Peyer's patch (tissue), 4 donors: ENCODE measurements at regions not wholly inside any gene's neighbourhood (a gene's known extent, or its start where the extent isn't known, plus 50 kb on each side); places are given as distances from the start of the nearest gene placed in this dataset.

ENCODE experiments used
- DNase-seq, 3 donors: peaks; one replicate each; pipeline ENCODE4 v3.0.0-alpha.2; 2017 to 2019
- H3K27ac ChIP-seq, 4 donors: fragments of 200-600 bp; sonication (generic); one replicate each; pipeline ENCODE4 v1.5.1; 2016 to 2019
- H3K27me3 ChIP-seq, 2 donors: fragments of 200-600 bp; sonication (generic); one replicate each; pipeline ENCODE4 v1.5.1; 2019
- H3K36me3 ChIP-seq, 3 donors: fragments of 200-600 bp; sonication (generic); one replicate each; pipeline ENCODE4 v1.5.1; 2016 to 2019
- H3K4me1 ChIP-seq, 4 donors: fragments of 200-600 bp; sonication (generic); one replicate each; pipeline ENCODE4 v1.5.1; 2016 to 2019
- H3K4me3 ChIP-seq, 4 donors: fragments of 200-600 bp; sonication (generic); 1 replicate in 3 of 4; 2 replicates in 1 of 4; pipeline ENCODE4 v1.5.1; 2016 to 2019; ENCODE audit warnings: mild to moderate bottlenecking in 1 of 4
- H3K9me3 ChIP-seq, 4 donors: fragments of 200-600 bp; sonication (generic); one replicate each; pipeline ENCODE4 v1.5.1; 2016 to 2019; ENCODE audit warnings: mild to moderate bottlenecking in 1 of 4
- CTCF ChIP-seq, 6 experiments: fragments of 450-650 bp in 4 of 6; fragments of 200-600 bp in 2 of 6; sonication (generic) in 1 of 6; IDR thresholded peaks; one replicate each; pipeline ENCODE4 v1.5.1; 2017 to 2019; ENCODE audit warnings: antibody characterized with exemption in 6 of 6, mild to moderate bottlenecking in 3 of 6, moderate library complexity in 1 of 6
- POLR2A ChIP-seq, 2 donors: fragments of 450-650 bp; IDR thresholded peaks; one replicate each; pipeline ENCODE4 v1.5.1; 2017; ENCODE audit warnings: antibody characterized with exemption in 2 of 2, mild to moderate bottlenecking in 2 of 2, moderate library complexity in 2 of 2

GRCh38 chr2:16194530-16194929 lies 254.2 kb downstream of the MYCN start:
- H3K4me3 ChIP-seq = no peak overlapping the region
- no peak for DNase-seq
- no peak overlapping the region for H3K27ac ChIP-seq
- H3K27me3 ChIP-seq = no peaks in the 10 kb centered on the region
- no peaks in the 10 kb centered on the region for H3K9me3 ChIP-seq
- H3K4me1 ChIP-seq = peaks cover 0 to 6% (median 0%) of the 10 kb centered on the region in 4 donors
- H3K36me3 ChIP-seq = no peaks in the 10 kb centered on the region
- TF ChIP-seq POLR2A (IDR thresholded peaks at IDR 0.05) (no peak), CTCF (IDR thresholded peaks at IDR 0.05) (no peak)

DNA sequence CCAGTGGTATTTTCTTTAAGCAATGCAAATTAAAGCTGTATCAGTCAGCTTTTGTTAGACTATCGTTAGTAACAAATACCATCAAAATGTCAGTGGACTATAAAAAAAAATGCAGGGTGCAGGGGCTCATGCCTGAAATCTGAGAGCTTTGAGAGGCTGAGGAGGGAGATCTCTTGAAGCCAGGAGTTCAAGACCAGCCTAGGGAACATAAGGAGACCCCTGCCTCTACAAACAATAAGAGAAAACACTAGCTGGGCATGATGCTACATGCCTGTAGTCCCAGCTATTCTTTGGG lies 253.7 kb downstream of the MYCN start:
- Histone ChIP-seq H3K4me1 (peaks cover 0 to 6% (median 0%) of the 10 kb centered on the region in 4 donors), H3K4me3 (no peak overlapping the region), H3K36me3 (no peaks in the 10 kb centered on the region), H3K27ac (no peak overlapping the region), H3K27me3 (no peaks in the 10 kb centered on the region), H3K9me3 (no peaks in the 10 kb centered on the region)
- TF ChIP-seq POLR2A (IDR thresholded peaks at IDR 0.05) = no peak
- no peak for TF ChIP-seq CTCF (IDR thresholded peaks at IDR 0.05)
- DNase-seq = no peak

GRCh38 chr2:16192416-16193216 lies 252.3 kb downstream of the MYCN start:
- H3K9me3 ChIP-seq = no peaks in the 10 kb centered on the region
- no peaks in the 10 kb centered on the region for H3K27me3 ChIP-seq
- H3K4me1 ChIP-seq = peaks cover 0 to 5% (median 0%) of the 10 kb centered on the region in 4 donors
- no peaks in the 10 kb centered on the region for H3K36me3 ChIP-seq
- no peak for DNase-seq
- no peak overlapping the region for H3K27ac ChIP-seq
- no peak overlapping the region for H3K4me3 ChIP-seq
- no peak for TF ChIP-seq CTCF (IDR thresholded peaks at IDR 0.05)
- no peak for TF ChIP-seq POLR2A (IDR thresholded peaks at IDR 0.05)

- no peak for TF ChIP-seq CTCF (IDR thresholded peaks at IDR 0.05)
- no peak for TF ChIP-seq POLR2A (IDR thresholded peaks at IDR 0.05)
- Histone ChIP-seq H3K36me3 (no peaks in the 10 kb centered on the region), H3K27me3 (no peaks in the 10 kb centered on the region), H3K4me1 (no peaks in the 10 kb centered on the region), H3K27ac (no peak overlapping the region), H3K4me3 (no peak overlapping the region), H3K9me3 (no peaks in the 10 kb centered on the region)
- no peak for DNase-seq
Observed at GRCh38 chr2:16191431-16192200, 251.3 kb downstream of the MYCN start.

DNA sequence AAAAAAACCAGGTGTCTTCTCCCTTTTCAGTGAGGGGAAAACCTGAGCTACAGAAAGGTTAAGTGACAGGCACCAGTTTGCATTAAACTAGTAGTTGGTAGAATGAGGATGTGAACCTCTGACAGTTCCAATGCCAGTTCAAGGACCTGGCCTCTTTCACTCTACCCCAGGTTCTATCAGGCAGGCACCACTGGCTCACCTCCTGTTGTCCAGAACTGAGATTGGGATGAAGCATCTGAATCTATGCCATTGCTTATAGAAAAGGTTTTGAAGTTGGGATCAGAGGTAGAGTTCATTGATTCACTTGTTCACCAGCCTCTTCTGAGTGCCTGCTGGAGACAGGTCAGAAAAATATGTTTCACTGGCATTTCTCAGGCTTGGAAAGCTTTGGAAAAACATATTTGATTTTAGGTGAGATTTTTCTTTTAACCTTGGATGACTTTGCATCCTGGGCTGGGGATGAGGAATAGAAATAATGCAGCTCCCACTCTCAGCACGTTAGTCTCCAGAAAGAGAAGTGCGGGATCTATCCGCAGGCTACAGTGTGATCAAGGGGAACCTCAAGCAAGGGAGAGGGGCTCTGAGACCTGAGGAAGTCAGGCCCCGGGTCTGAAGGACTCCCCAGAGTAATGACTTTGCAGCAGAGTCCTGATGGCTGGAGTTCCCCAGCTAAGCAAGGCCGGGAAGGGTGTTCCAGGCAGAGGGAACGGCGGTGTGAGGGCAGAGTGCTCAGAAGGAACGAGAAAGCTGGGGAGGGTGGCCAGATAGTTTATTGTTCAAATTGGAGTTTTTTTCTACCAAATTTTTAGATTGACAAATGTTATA lies 250.3 kb downstream of the MYCN start:
- Histone ChIP-seq H3K36me3 (no peaks in the 10 kb centered on the region), H3K4me3 (no peak overlapping the region), H3K27me3 (no peaks in the 10 kb centered on the region), H3K9me3 (no peaks in the 10 kb centered on the region), H3K27ac (peak overlapping the region in 1 of 4 donors; percentile 38), H3K4me1 (no peaks in the 10 kb centered on the region)
- no peak for DNase-seq
- no peak for TF ChIP-seq CTCF (IDR thresholded peaks at IDR 0.05)
